Ovary (tissue), 7 donors: ENCODE measurements at regions not wholly inside any gene's neighbourhood (a gene's known extent, or its start where the extent isn't known, plus 50 kb on each side); places are given as distances from the start of the nearest gene placed in this dataset.
"Not testable (repeated sequence)": the region's sequence is repeated elsewhere in the genome, so short reads cannot be mapped to it uniquely, and the experiment has no call there.

Experiments used
- DNase-seq, 5 donors: peaks; one replicate each; pipeline ENCODE4 v3.0.0-alpha.2; 2019 to 2020
- H3K27ac ChIP-seq, 2 donors: fragments of 200-600 bp; one replicate each; pipeline versions ENCODE4 v1.5.1 to v1.8.0; 2019 to 2022
- H3K27me3 ChIP-seq: fragments of 200-600 bp; one replicate; pipeline ENCODE4 v1.8.0; 2022
- H3K36me3 ChIP-seq: fragments of 200-600 bp; sonication (generic); one replicate; pipeline ENCODE4 v1.5.1; 2019
- H3K4me1 ChIP-seq: one replicate; pipeline ENCODE4 v1.8.1; 2013; ENCODE audit warnings: mild to moderate bottlenecking, moderate library complexity; ENCODE audit not compliant: insufficient read depth
- H3K4me3 ChIP-seq: fragments of 200-600 bp; sonication (generic); one replicate; pipeline ENCODE4 v1.5.1; 2017
- H3K9me3 ChIP-seq, 2 donors: fragments of 200-600 bp in 1 of 2; sonication (generic) in 1 of 2; one replicate each; pipeline versions ENCODE4 v1.5.1 to v1.8.1; 2013 to 2019; ENCODE audit warnings: mild to moderate bottlenecking in 1 of 2, moderate library complexity in 1 of 2
- EP300 ChIP-seq: sonication (generic); formaldehyde crosslinking; IDR thresholded peaks from one replicate; pipeline ENCODE4 v1.6.1; 2017; ENCODE audit warnings: antibody characterized with exemption
- POLR2A ChIP-seq: fragments of 450-650 bp; IDR thresholded peaks from one replicate; pipeline ENCODE4 v1.6.1; 2017; ENCODE audit warnings: antibody characterized with exemption, mild to moderate bottlenecking, moderate library complexity
- WGBS, 3 donors: extraction: QIAGEN DNeasy Blood & Tissue Kit in 1 of 3; methylation state at CpG; one replicate each; pipeline versions ENCODE4 v1.1.5 to v1.1.7; 2013 to 2017; 5-methylcytosine and 5-hydroxymethylcytosine counted together
- intact Hi-C, 4 donors: fragments of 100-400 bp; cut with DNase I; formaldehyde crosslinking; loops; one replicate each; pipeline versions ENCODE4 v1.11.0 to v1.15.1; 2022 to 2023
- TF ChIP-seq, protein P1 (sequence below), 3 donors: fragments of 450-650 bp in 2 of 3; fragments of 200-600 bp in 1 of 3; IDR thresholded peaks; one replicate each; pipeline versions ENCODE4 v1.5.1 to v1.8.0; 2016 to 2022; ENCODE audit warnings: antibody characterized with exemption in 3 of 3, mild to moderate bottlenecking in 1 of 3
- donor health status: DM: no; HTN: no; CAD: no; lungs with moderate emphysema.
- donor health status: DM: no; HTN: no; CAD: no.
- donor health status: Bipolar disorder and iron deficiency.
- donor health status: DM: no; HTN: no; CAD: no.
- donor health status: DM: yes; HTN: yes; CAD: no.

DNA sequence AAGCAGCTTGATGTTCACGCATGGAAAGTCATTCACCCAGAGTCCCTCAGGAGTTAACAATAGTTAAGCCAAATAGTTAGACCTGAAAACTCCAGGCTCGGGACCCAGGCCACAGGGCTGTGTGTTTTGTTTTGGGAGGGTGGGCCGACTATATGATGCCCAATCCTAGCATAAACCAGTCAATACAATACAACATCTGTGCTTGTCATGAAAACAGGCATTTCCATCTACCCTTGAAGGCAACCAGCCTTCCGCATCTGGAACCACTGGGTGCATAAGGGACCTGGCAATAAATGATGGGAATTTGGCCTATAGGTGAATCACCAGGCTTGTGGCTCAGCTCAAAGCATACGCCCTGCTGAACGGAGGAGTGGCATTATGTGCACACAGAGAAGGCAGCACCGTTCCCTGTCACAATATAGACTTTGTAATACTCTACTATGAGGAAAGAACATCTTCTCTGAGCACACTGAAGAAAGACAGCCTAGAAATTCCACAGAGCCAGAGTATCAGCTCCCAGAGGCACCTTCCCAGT, 91.0 kb upstream of the FOXN3 start:
- no peaks in the 10 kb centered on the region for H3K9me3 ChIP-seq
- H3K36me3 ChIP-seq, result no peaks in the 10 kb centered on the region
- H3K27ac ChIP-seq, result no peak overlapping the region
- 88 to 91% (median 89%) methylated on average over 7 of the region's 7 CpGs for WGBS, 3 donors
- intact Hi-C loops, result no loop called here
- H3K4me3 ChIP-seq, result no peak overlapping the region
- no peak for DNase-seq
- peaks cover 2% of the 10 kb centered on the region for H3K4me1 ChIP-seq
- TF ChIP-seq EP300 (no peak), POLR2A (no peak)
- TF ChIP-seq, protein P1, sequence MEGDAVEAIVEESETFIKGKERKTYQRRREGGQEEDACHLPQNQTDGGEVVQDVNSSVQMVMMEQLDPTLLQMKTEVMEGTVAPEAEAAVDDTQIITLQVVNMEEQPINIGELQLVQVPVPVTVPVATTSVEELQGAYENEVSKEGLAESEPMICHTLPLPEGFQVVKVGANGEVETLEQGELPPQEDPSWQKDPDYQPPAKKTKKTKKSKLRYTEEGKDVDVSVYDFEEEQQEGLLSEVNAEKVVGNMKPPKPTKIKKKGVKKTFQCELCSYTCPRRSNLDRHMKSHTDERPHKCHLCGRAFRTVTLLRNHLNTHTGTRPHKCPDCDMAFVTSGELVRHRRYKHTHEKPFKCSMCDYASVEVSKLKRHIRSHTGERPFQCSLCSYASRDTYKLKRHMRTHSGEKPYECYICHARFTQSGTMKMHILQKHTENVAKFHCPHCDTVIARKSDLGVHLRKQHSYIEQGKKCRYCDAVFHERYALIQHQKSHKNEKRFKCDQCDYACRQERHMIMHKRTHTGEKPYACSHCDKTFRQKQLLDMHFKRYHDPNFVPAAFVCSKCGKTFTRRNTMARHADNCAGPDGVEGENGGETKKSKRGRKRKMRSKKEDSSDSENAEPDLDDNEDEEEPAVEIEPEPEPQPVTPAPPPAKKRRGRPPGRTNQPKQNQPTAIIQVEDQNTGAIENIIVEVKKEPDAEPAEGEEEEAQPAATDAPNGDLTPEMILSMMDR (IDR thresholded peaks at IDR 0.05), result no peak
- no peaks in the 10 kb centered on the region for H3K27me3 ChIP-seq

DNA sequence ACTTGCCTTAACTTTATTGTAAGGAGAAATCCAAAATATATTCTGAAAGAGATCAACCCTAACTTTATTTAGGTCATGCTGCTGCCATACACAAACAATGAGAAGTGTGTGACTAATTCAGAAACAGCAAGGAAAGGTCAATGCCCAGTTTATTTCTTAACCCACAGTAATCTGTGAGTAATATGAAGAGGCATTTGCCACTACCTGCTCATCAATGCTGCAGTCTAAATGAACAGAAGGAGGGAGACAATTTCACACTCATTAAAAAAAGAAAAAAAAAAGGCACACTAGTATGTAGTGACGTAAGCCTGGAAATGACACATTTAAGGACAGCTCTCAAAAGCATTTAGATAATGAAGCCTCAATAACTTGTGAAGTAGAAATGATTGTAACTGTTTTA, 90.5 kb upstream of the FOXN3 start:
- Histone ChIP-seq H3K27ac (no peak overlapping the region), H3K36me3 (no peaks in the 10 kb centered on the region), H3K4me1 (peaks cover 2% of the 10 kb centered on the region), H3K4me3 (no peak overlapping the region), H3K27me3 (no peaks in the 10 kb centered on the region), H3K9me3 (no peaks in the 10 kb centered on the region)
- intact Hi-C loops, result no loop called here
- WGBS, 3 donors, result 89 to 98% (median 96%) methylated on average over 1 of the region's 1 CpG
- TF ChIP-seq EP300, result no peak
- TF ChIP-seq, protein P1 (IDR thresholded peaks at IDR 0.05), result no peak
- no peak for TF ChIP-seq POLR2A
- DNase-seq, result no peak

DNA sequence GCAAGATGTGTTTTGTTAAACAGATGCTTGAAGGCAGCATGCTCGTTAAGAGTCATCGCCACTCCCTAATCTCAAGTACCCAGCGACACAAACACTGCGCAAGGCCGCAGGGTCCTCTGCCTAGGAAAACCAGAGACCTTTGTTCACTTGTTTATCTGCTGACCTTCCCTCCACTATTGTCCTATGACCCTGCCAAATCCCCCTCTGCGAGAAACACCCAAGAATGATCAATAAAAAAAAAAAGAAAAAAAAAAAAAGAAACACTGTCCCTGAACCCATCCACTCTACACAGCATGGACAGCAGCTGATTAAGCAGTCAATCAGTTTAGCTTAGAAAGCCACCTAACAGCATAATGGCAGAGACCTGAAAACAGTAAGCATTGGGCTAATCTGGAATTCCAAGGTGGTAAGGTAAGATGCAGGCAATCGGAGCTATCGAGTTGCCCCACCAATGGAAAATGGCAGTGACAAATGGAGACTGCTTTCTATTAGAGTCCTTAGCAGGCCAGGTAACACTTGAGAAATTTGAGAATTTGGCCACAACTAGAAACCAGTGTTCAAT, 89.9 kb upstream of the FOXN3 start:
- WGBS, 3 donors, result 85 to 95% (median 92%) methylated on average over 7 to 8 of the region's 8 CpGs
- H3K27ac ChIP-seq, H3K36me3 ChIP-seq, H3K9me3 ChIP-seq, DNase-seq, H3K4me1 ChIP-seq, H3K27me3 ChIP-seq, H3K4me3 ChIP-seq, intact Hi-C loops: not testable (repeated sequence)

DNA sequence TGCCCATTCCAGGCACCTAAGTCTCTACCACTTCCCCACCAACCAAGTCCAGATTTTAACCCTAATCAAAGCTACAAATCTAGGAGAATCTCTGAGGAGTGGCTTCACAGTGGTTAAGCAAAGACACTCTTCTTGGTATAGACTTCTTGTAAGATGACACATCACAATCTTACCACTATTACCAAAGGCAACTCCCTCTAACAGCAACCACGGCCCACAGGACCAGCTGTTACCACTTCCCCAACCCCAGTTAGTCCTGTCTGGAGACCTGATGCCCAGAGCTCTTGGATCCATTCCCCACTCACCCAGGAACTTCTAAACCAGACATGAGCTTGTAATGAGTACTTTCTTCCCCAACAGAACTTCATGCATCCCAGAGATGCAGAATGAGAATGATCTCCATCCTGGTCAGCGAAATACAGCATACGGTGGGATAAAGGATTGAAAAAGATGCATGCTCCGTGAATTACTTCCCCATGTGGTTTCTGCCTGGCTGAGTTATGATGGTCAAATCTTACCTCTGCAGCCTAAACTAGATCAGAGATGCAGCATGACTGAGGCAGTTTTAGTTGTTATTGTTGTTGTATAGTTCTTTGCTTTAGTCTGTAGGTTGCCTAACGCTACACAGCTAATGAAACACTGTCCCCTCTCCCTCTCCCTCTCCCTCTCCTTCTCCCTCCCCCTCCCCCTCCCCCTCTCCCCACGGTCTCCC, 87.7 kb upstream of the FOXN3 start:
- no peaks in the 10 kb centered on the region for H3K36me3 ChIP-seq
- WGBS, 3 donors, result 87 to 91% (median 90%) methylated on average over 6 of the region's 6 CpGs
- DNase-seq, result no peak

More for the DNA sequence above, 87.7 kb upstream of the FOXN3 start:
- peaks cover 2% of the 10 kb centered on the region for H3K4me1 ChIP-seq
- intact Hi-C loops, result no loop called here
- no peak overlapping the region for H3K4me3 ChIP-seq
- no peak overlapping the region for H3K27ac ChIP-seq
- no peaks in the 10 kb centered on the region for H3K9me3 ChIP-seq
- no peak for TF ChIP-seq EP300
- TF ChIP-seq, protein P1 (IDR thresholded peaks at IDR 0.05), result no peak
- no peak for TF ChIP-seq POLR2A
- no peaks in the 10 kb centered on the region for H3K27me3 ChIP-seq
